GM12878 (cell line): ENCODE measurements at regions not wholly inside any gene's neighbourhood (a gene's known extent, or its start where the extent isn't known, plus 50 kb on each side); places are given as distances from the start of the nearest gene placed in this dataset.

Source experiments
- ATAC-seq: fragments of 200-7000 bp; cut with Tn5 transposase; 3 replicates; pipeline ENCODE4 v1.9.1; 2020; ENCODE audit warnings: mild to moderate bottlenecking, moderate library complexity
- BruUV-seq: library from RNA; stranded (reverse); fragments of 400-500 nt; replicated peaks from 2 replicates; lab custom pipeline; 2021; lab: Mats Ljungman, UMichigan
- CTCF ChIA-PET: fragments of 300-600 bp; sonication (Branson Sonifier 250); formaldehyde crosslinking; extraction: SDS; loops from one replicate; lab custom pipeline; 2021; ENCODE audit warnings: inconsistent platforms; lab: Yijun Ruan, JAX
- POLR2A ChIA-PET: fragments of 350-600 bp; formaldehyde crosslinking; extraction: SDS; loops from one replicate; lab custom pipeline; 2021; ENCODE audit warnings: inconsistent platforms; lab: Charles Lee
- RAD21 ChIA-PET: fragments of 300-600 bp; sonication (Branson Sonifier 250); formaldehyde crosslinking; loops from one replicate; lab custom pipeline; 2023; ENCODE audit warnings: antibody characterized with exemption; ENCODE audit not compliant: unreplicated experiment; lab: Charles Lee
- SMC1A ChIA-PET: fragments of 300-600 bp; sonication (Branson Sonifier 250); formaldehyde crosslinking; loops from one replicate; lab custom pipeline; 2023; ENCODE audit not compliant: unreplicated experiment, uncharacterized antibody; lab: Charles Lee
- DNase-seq: peaks from one replicate; pipeline ENCODE4 v3.0.0-alpha.2; 2011; ENCODE audit warnings: low read depth, low spot score
- FAIRE-seq: peaks from 3 replicates; lab custom pipeline; 2011; peaks lifted over from hg19 to GRCh38; lab: Jason Lieb, UNC
- H2AFZ ChIP-seq: 2 replicates; pipeline ENCODE4 v1.6.0; 2011; ENCODE audit warnings: low read depth, low read length, control low read depth; ENCODE audit not compliant: control insufficient read depth
- H3K27ac ChIP-seq: 2 replicates; pipeline ENCODE4 v1.5.1; 2011; ENCODE audit warnings: control low read depth; ENCODE audit not compliant: control insufficient read depth, insufficient read depth
- H3K27me3 ChIP-seq, 2 experiments: replicated peaks in 1 of 2; 2 replicates each; pipeline versions ENCODE4 v1.6.0 to v1.6.1; 2011; ENCODE audit warnings: low read length in 1 of 2; ENCODE audit not compliant: control insufficient read depth in 2 of 2, insufficient read depth in 2 of 2
- H3K36me3 ChIP-seq, 2 experiments: 2 replicates each; pipeline ENCODE4 v1.5.1; 2011; ENCODE audit warnings: low read length in 1 of 2; ENCODE audit not compliant: control insufficient read depth in 2 of 2, insufficient read depth in 2 of 2
- H3K4me1 ChIP-seq: 2 replicates; pipeline ENCODE4 v1.6.1; 2011; ENCODE audit warnings: mild to moderate bottlenecking, low read length, moderate library complexity, mixed read lengths; ENCODE audit not compliant: control insufficient read depth, insufficient read depth
- H3K4me2 ChIP-seq: 2 replicates; pipeline ENCODE4 v1.6.0; 2011; ENCODE audit warnings: control low read depth; ENCODE audit not compliant: control insufficient read depth, insufficient read depth
- H3K4me3 ChIP-seq: fragments of 200-600 bp; sonication (generic); 2 replicates; pipeline ENCODE4 v1.5.1; 2016
- H3K79me2 ChIP-seq: 2 replicates; pipeline ENCODE4 v1.6.0; 2011; ENCODE audit warnings: low read length; ENCODE audit not compliant: control insufficient read depth, insufficient read depth
- H3K9ac ChIP-seq: 2 replicates; pipeline ENCODE4 v1.8.0; 2011; ENCODE audit warnings: low read length, control low read depth, mixed read lengths; ENCODE audit not compliant: control insufficient read depth, insufficient read depth
- H3K9me3 ChIP-seq: replicated peaks from 3 replicates; pipeline ENCODE4 v1.5.1; 2011; ENCODE audit warnings: mild to moderate bottlenecking, low read length; ENCODE audit not compliant: control insufficient read depth, insufficient read depth
- H4K20me1 ChIP-seq: 2 replicates; pipeline ENCODE4 v1.6.0; 2011; ENCODE audit not compliant: control insufficient read depth, insufficient read depth
- E2F8 ChIP-seq: fragments of 450-650 bp; IDR thresholded peaks from 2 replicates; pipeline ENCODE4 v1.6.1; 2018; ENCODE audit warnings: mild to moderate bottlenecking, low read depth, moderate library complexity; ENCODE audit not compliant: partially characterized antibody
- ETV6 ChIP-seq, 2 experiments: fragments of 450-650 bp in 1 of 2; IDR thresholded peaks in 1 of 2; conservative IDR thresholded peaks in 1 of 2; 2 replicates each; pipeline ENCODE4 v1.6.1; 2014; ENCODE audit warnings: antibody characterized with exemption in 1 of 2, borderline replicate concordance in 1 of 2, low read depth in 1 of 2, mild to moderate bottlenecking in 1 of 2, moderate library complexity in 1 of 2
- EZH2 ChIP-seq: IDR thresholded peaks from 2 replicates; pipeline ENCODE4 v1.6.1; 2012; ENCODE audit warnings: low read depth, mild to moderate bottlenecking, control low read depth, inconsistent platforms, low read length, borderline replicate concordance; ENCODE audit not compliant: control insufficient read depth
- FOS ChIP-seq: IDR thresholded peaks from 3 replicates; pipeline ENCODE4 v1.6.1; 2011; ENCODE audit warnings: borderline replicate concordance; ENCODE audit not compliant: insufficient read length; ENCODE audit errors: extremely low read depth
- KDM1A ChIP-seq: fragments of 200-600 bp; sonication (generic); IDR thresholded peaks from 2 replicates; pipeline ENCODE4 v1.6.1; 2016; ENCODE audit warnings: borderline replicate concordance
- POLR2AphosphoS5 ChIP-seq: IDR thresholded peaks from 2 replicates; pipeline ENCODE4 v1.6.1; 2011; ENCODE audit warnings: mild to moderate bottlenecking, low read length, inconsistent platforms
- SUPT20H ChIP-seq: IDR thresholded peaks from 2 replicates; pipeline ENCODE4 v1.6.1; 2011; ENCODE audit warnings: low read depth, mild to moderate bottlenecking, low read length, moderate library complexity, borderline replicate concordance; ENCODE audit not compliant: control insufficient read depth
- ZBTB11 ChIP-seq: fragments of 450-650 bp; formaldehyde crosslinking; IDR thresholded peaks from 2 replicates; pipeline ENCODE4 v1.5.0; 2022; ENCODE audit warnings: mild to moderate bottlenecking, missing genetic modification characterization
- ZBTB33 ChIP-seq: fragments of 450-650 bp; IDR thresholded peaks from 2 replicates; pipeline ENCODE4 v1.6.1; 2017; ENCODE audit warnings: mild to moderate bottlenecking
- WGBS: methylation state at CpG from one replicate; pipeline ENCODE4 v1.1.6; 2016; ENCODE audit warnings: low lambda C conversion rate; ENCODE audit not compliant: insufficient replicate concordance, insufficient coverage; ENCODE audit errors: missing lambda C conversion rate; 5-methylcytosine and 5-hydroxymethylcytosine counted together
- in situ Hi-C: fragments of 300-500 bp; cut with MboI; formaldehyde crosslinking; loops from 9 replicates; pipeline ENCODE4 v1.14.3; 2018; ENCODE audit warnings: mixed read lengths
- intact Hi-C: fragments of 100-400 bp; cut with micrococcal nuclease; formaldehyde crosslinking; loops from one replicate; pipeline ENCODE4 v1.14.2; 2022; ENCODE audit not compliant: unreplicated experiment

GRCh38 chr3:40677321-40677720 is 152.6 kb downstream of the ZNF621 start:
- ATAC-seq = no peak
- Histone ChIP-seq H3K4me1 (no peaks in the 10 kb centered on the region), H3K79me2 (no peaks in the 10 kb centered on the region), H3K9me3 (no peaks in the 10 kb centered on the region), H3K36me3 (no peaks in the 10 kb centered on the region), H3K4me2 (no peak overlapping the region), H2AFZ (no peak overlapping the region), H4K20me1 (no peaks in the 10 kb centered on the region), H3K27me3 (no peaks in the 10 kb centered on the region), H3K27ac (no peak overlapping the region), H3K4me3 (no peak overlapping the region), H3K9ac (no peak overlapping the region)
- RAD21 ChIA-PET = no interaction called here
- BruUV-seq = no TSS peak
- POLR2A ChIA-PET = no interaction called here
- 52% methylated on average over 3 of the region's 3 CpGs for WGBS
- CTCF ChIA-PET = no interaction called here
- no peak for FAIRE-seq
- intact Hi-C loops (no loop called here), in situ Hi-C loops (no loop called here)
- no peak for DNase-seq
- TF ChIP-seq FOS = no peak
- no peak for TF ChIP-seq ZBTB11
- TF ChIP-seq ZBTB33 = no peak
- TF ChIP-seq POLR2AphosphoS5 = no peak
- TF ChIP-seq ETV6 (conservative IDR thresholded peaks at IDR 0.05 in 1 of 2, IDR thresholded peaks at IDR 0.05 in 1 of 2; ENCODE audit: borderline replicate concordance in 1 of 2, low read depth in 1 of 2) = no peak
- TF ChIP-seq EZH2 = no peak
- no peak for TF ChIP-seq SUPT20H
- TF ChIP-seq KDM1A = no peak
- TF ChIP-seq E2F8 = no peak
- SMC1A ChIA-PET = no interaction called here
